ENCODE measurements at regions not wholly inside any gene's neighbourhood (a gene's known extent, or its start where the extent isn't known, plus 50 kb on each side); places are given as distances from the start of the nearest gene placed in this dataset.

GRCh38 chr6:138678168-138678567 lies 95.4 kb upstream of the CCDC28A start:
- intact Hi-C loops (cut with DNase I, micrococcal nuclease): no loop called here
- ChIA-PET CTCF (no interaction called here), POLR2A (no interaction called here)
- Mint-ChIP-seq H3K27me3 (peaks cover 6% of the 10 kb centered on the region), H3K4me3 (no peak overlapping the region), H3K36me3 (ENCODE audit: low read depth) (no peaks in the 10 kb centered on the region), H3K4me1 (ENCODE audit: low read depth) (no peaks in the 10 kb centered on the region), H3K9me3 (no peaks in the 10 kb centered on the region), H3K27ac (no peak overlapping the region)
- no peaks in the 10 kb centered on the region for H3K4me1 ChIP-seq (ENCODE audit: insufficient read depth, low read length)
- H3K27ac ChIP-seq (ENCODE audit: low read depth in 1 of 2, low read length in 2 of 2): no peak overlapping the region
- peaks cover 0 to 3% of the 10 kb centered on the region in 2 experiments for H3K27me3 ChIP-seq (ENCODE audit: control insufficient read depth in 1 of 2, insufficient read depth in 2 of 2, low read length in 2 of 2)
- no peaks in the 10 kb centered on the region for H3K9me3 ChIP-seq (ENCODE audit: control insufficient read depth in 1 of 2, insufficient read depth in 1 of 2, low read length in 2 of 2)
- TF ChIP-seq CTCF (IDR thresholded peaks at IDR 0.05): no peak
- ATAC-seq (ENCODE audit: poor library complexity) (no peak), DNase-seq (no peak)
- H3K4me3 ChIP-seq (ENCODE audit: low read length): no peak overlapping the region
- no peaks in the 10 kb centered on the region for H3K36me3 ChIP-seq (ENCODE audit: insufficient read depth, low read length)

GRCh38 chr6:138680085-138680484 lies 93.5 kb upstream of the CCDC28A start:
- H3K4me3 ChIP-seq (ENCODE audit: low read length): no peak overlapping the region
- no peaks in the 10 kb centered on the region for H3K36me3 ChIP-seq (ENCODE audit: insufficient read depth, low read length)
- ATAC-seq (ENCODE audit: poor library complexity) (no peak), DNase-seq (no peak)
- Mint-ChIP-seq H3K27ac (no peak overlapping the region), H3K27me3 (peaks cover 6% of the 10 kb centered on the region), H3K4me3 (no peak overlapping the region), H3K9me3 (no peaks in the 10 kb centered on the region), H3K4me1 (ENCODE audit: low read depth) (no peaks in the 10 kb centered on the region), H3K36me3 (ENCODE audit: low read depth) (no peaks in the 10 kb centered on the region)
- no peaks in the 10 kb centered on the region for H3K9me3 ChIP-seq (ENCODE audit: control insufficient read depth in 1 of 2, insufficient read depth in 1 of 2, low read length in 2 of 2)
- peaks cover 0 to 3% of the 10 kb centered on the region in 2 experiments for H3K27me3 ChIP-seq (ENCODE audit: control insufficient read depth in 1 of 2, insufficient read depth in 2 of 2, low read length in 2 of 2)
- CTCF ChIA-PET: no interaction called here
- H3K4me1 ChIP-seq (ENCODE audit: insufficient read depth, low read length): no peaks in the 10 kb centered on the region
- H3K27ac ChIP-seq (ENCODE audit: low read depth in 1 of 2, low read length in 2 of 2): no peak overlapping the region
- TF ChIP-seq CTCF (IDR thresholded peaks at IDR 0.05): no peak
- intact Hi-C loops (cut with DNase I, micrococcal nuclease): no loop called here
- POLR2A ChIA-PET: no interaction called here

- H3K27me3 ChIP-seq (ENCODE audit: control insufficient read depth in 1 of 2, insufficient read depth in 2 of 2, low read length in 2 of 2): peaks cover 0 to 3% of the 10 kb centered on the region in 2 experiments
- H3K4me3 ChIP-seq (ENCODE audit: low read length): no peak overlapping the region
- H3K27ac ChIP-seq (ENCODE audit: low read depth in 1 of 2, low read length in 2 of 2): no peak overlapping the region
- Mint-ChIP-seq H3K27ac (no peak overlapping the region), H3K4me3 (no peak overlapping the region), H3K27me3 (peaks cover 6% of the 10 kb centered on the region), H3K4me1 (ENCODE audit: low read depth) (no peaks in the 10 kb centered on the region), H3K9me3 (no peaks in the 10 kb centered on the region), H3K36me3 (ENCODE audit: low read depth) (no peaks in the 10 kb centered on the region)
- intact Hi-C loops (cut with DNase I, micrococcal nuclease): no loop called here
- H3K36me3 ChIP-seq (ENCODE audit: insufficient read depth, low read length): no peaks in the 10 kb centered on the region
- H3K4me1 ChIP-seq (ENCODE audit: insufficient read depth, low read length): no peaks in the 10 kb centered on the region
- ATAC-seq (ENCODE audit: poor library complexity) (no peak), DNase-seq (no peak)
- no peaks in the 10 kb centered on the region for H3K9me3 ChIP-seq (ENCODE audit: control insufficient read depth in 1 of 2, insufficient read depth in 1 of 2, low read length in 2 of 2)
- ChIA-PET POLR2A (interaction anchor here (0.7 kb wide), 1 partner anchor 274 kb away, joined by 3 read pairs; no protein-coding TSS in a partner anchor), CTCF (interaction anchor here (0.5 kb wide), 1 partner anchor 34 kb away, joined by 4 read pairs; no protein-coding TSS in a partner anchor)
- no peak for TF ChIP-seq CTCF (IDR thresholded peaks at IDR 0.05)
Measured at GRCh38 chr6:138681627-138682026, 91.9 kb upstream of the CCDC28A start.

All from CD4-positive, alpha-beta T cell (primary cell).